Caco-2 (cell line): ENCODE measurements at regions not wholly inside any gene's neighbourhood (a gene's known extent, or its start where the extent isn't known, plus 50 kb on each side); places are given as distances from the start of the nearest gene placed in this dataset.

Experiments used
- BruUV-seq: library from RNA; stranded (reverse); fragments of 400-500 nt; replicated peaks from 2 replicates; lab custom pipeline; 2021; lab: Mats Ljungman, UMichigan
- CTCF ChIA-PET: fragments of 300-600 bp; sonication (Branson Sonifier 250); formaldehyde crosslinking; loops from one replicate; lab custom pipeline; 2022; ENCODE audit warnings: antibody characterized with exemption; lab: Charles Lee
- POLR2A ChIA-PET: fragments of 300-600 bp; sonication (Branson Sonifier 250); formaldehyde crosslinking; loops from one replicate; lab custom pipeline; 2022; ENCODE audit warnings: antibody characterized with exemption; lab: Charles Lee
- DNase-seq, 2 experiments: peaks; one replicate each; pipeline versions ENCODE4 v3.0.0 to v3.0.0-alpha.2; 2020 to 2022
- H3K27me3 ChIP-seq: replicated peaks from 2 replicates; pipeline ENCODE4 v1.6.0; 2011; ENCODE audit warnings: low read length; ENCODE audit not compliant: control insufficient read depth, insufficient read depth
- H3K36me3 ChIP-seq: 2 replicates; pipeline ENCODE4 v1.5.1; 2011; ENCODE audit warnings: low read length; ENCODE audit not compliant: control insufficient read depth, insufficient read depth
- H3K4me1 ChIP-seq: fragments of 250-450 bp; sonication (Bioruptor Pico); 2 replicates; pipeline ENCODE4 v1.5.1; 2020; ENCODE audit warnings: mild to moderate bottlenecking
- H3K4me3 ChIP-seq: 2 replicates; pipeline ENCODE4 v1.5.1; 2011; ENCODE audit warnings: low read depth, mild to moderate bottlenecking, control low read depth, low read length
- H3K9me3 ChIP-seq: fragments of 250-450 bp; sonication (Bioruptor Pico); 2 replicates; pipeline ENCODE4 v1.5.1; 2020; ENCODE audit warnings: mild to moderate bottlenecking, moderate library complexity
- H3K27ac Mint-ChIP-seq: one replicate; pipeline ENCODE4 v1.8.0; 2022; ENCODE audit warnings: mixed read lengths; ENCODE audit not compliant: unreplicated experiment
- H3K27me3 Mint-ChIP-seq: one replicate; pipeline ENCODE4 v1.8.0; 2022; ENCODE audit warnings: mixed read lengths; ENCODE audit not compliant: insufficient read depth, unreplicated experiment
- H3K36me3 Mint-ChIP-seq: one replicate; pipeline ENCODE4 v1.8.0; 2022; ENCODE audit warnings: mild to moderate bottlenecking, mixed read lengths; ENCODE audit not compliant: insufficient read depth, unreplicated experiment
- H3K4me1 Mint-ChIP-seq: one replicate; pipeline ENCODE4 v1.8.0; 2022; ENCODE audit warnings: low read depth, mixed read lengths; ENCODE audit not compliant: unreplicated experiment
- H3K4me3 Mint-ChIP-seq: one replicate; pipeline ENCODE4 v1.8.0; 2022; ENCODE audit warnings: mild to moderate bottlenecking, moderate library complexity, mixed read lengths; ENCODE audit not compliant: unreplicated experiment
- H3K9me3 Mint-ChIP-seq: one replicate; pipeline ENCODE4 v1.8.0; 2022; ENCODE audit warnings: mixed read lengths; ENCODE audit not compliant: unreplicated experiment
- CTCF ChIP-seq, 2 experiments: fragments of 200-600 bp in 1 of 2; IDR thresholded peaks; 1 replicate in 1 of 2; 2 replicates in 1 of 2; pipeline versions ENCODE4 v1.5.1 to v1.8.0; 2011 to 2022; ENCODE audit warnings: antibody characterized with exemption in 1 of 2, control low read depth in 1 of 2, inconsistent platforms in 1 of 2, low read depth in 1 of 2, low read length in 1 of 2, mild to moderate bottlenecking in 1 of 2, moderate library complexity in 1 of 2; ENCODE audit not compliant: insufficient read depth in 1 of 2, severe bottlenecking in 1 of 2, unreplicated experiment in 1 of 2
- intact Hi-C: fragments of 100-400 bp; cut with micrococcal nuclease; formaldehyde crosslinking; loops from one replicate; pipeline ENCODE4 v1.10.0; 2022; ENCODE audit not compliant: unreplicated experiment

DNA sequence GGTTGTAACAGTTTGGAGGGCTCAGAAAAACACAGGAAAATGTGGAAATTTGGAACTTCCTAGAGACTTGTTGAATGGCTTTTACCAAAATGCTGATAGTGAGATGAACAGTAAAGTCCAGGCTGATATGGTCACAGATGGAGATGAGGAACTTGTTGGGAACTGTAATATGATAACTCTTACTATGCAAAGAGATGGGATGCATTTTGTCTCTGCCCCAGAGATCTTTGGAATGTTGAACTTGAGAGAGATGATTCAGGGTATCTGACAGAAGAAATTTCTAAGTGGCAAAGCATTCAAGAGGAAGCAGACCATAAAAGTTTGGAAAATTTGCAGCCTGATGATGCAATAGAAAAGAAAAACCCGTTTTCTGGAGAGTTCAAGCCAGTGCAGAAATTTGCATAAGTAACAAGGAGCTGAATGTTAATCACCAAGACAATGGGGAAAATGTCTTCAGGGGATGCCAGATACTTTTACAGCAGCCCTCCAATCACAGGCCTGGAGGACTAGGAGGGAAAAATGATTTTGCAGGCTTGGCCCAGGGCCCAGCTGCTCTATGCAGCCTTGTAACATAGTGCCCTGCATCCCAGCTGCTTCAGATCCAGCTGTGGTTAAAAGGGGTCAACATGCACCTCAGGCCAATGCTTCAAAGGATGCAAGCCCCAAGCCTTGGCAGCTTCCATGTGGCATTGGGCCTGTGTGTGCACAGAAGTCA is 572.7 kb upstream of the ATP2B1 start:
- intact Hi-C loops, result no loop called here
- no TSS peak for BruUV-seq
- no peak for DNase-seq
- ChIA-PET POLR2A (no interaction called here), CTCF (no interaction called here)
- H3K4me3 Mint-ChIP-seq, result no peak overlapping the region
- no peaks in the 10 kb centered on the region for H3K4me1 Mint-ChIP-seq
- peaks cover 8% of the 10 kb centered on the region; the same call in 1 of the 2 replicates for H3K9me3 ChIP-seq
- H3K27ac Mint-ChIP-seq, result no peak overlapping the region
- no peak overlapping the region for H3K4me3 ChIP-seq
- no peak for TF ChIP-seq CTCF (IDR thresholded peaks at IDR 0.05; ENCODE audit: insufficient read depth in 1 of 2, low read depth in 1 of 2, low read length in 1 of 2, severe bottlenecking in 1 of 2, unreplicated experiment in 1 of 2)
- H3K36me3 Mint-ChIP-seq, result no peaks in the 10 kb centered on the region
- no peaks in the 10 kb centered on the region for H3K36me3 ChIP-seq
- peaks cover 50% of the 10 kb centered on the region for H3K9me3 Mint-ChIP-seq
- no peaks in the 10 kb centered on the region for H3K4me1 ChIP-seq
- peaks cover 3% of the 10 kb centered on the region for H3K27me3 Mint-ChIP-seq
- no peaks in the 10 kb centered on the region for H3K27me3 ChIP-seq

- H3K4me1 Mint-ChIP-seq, result no peaks in the 10 kb centered on the region
- H3K4me3 Mint-ChIP-seq, result no peak overlapping the region
- ChIA-PET POLR2A (no interaction called here), CTCF (no interaction called here)
- Histone ChIP-seq H3K4me1 (no peaks in the 10 kb centered on the region), H3K9me3 (peaks cover 8% of the 10 kb centered on the region; the same call in 1 of the 2 replicates), H3K27me3 (no peaks in the 10 kb centered on the region), H3K4me3 (no peak overlapping the region), H3K36me3 (no peaks in the 10 kb centered on the region)
- no TSS peak for BruUV-seq
- H3K36me3 Mint-ChIP-seq, result no peaks in the 10 kb centered on the region
- no peak for TF ChIP-seq CTCF (IDR thresholded peaks at IDR 0.05; ENCODE audit: insufficient read depth in 1 of 2, low read depth in 1 of 2, low read length in 1 of 2, severe bottlenecking in 1 of 2, unreplicated experiment in 1 of 2)
- H3K27ac Mint-ChIP-seq, result no peak overlapping the region
- peaks cover 3% of the 10 kb centered on the region for H3K27me3 Mint-ChIP-seq
- intact Hi-C loops, result no loop called here
- H3K9me3 Mint-ChIP-seq, result peaks cover 43% of the 10 kb centered on the region
- DNase-seq, result no peak
Measured at GRCh38 chr12:90280564-90281058, 572.0 kb upstream of the ATP2B1 start.

GRCh38 chr12:90280033-90280432 is 571.4 kb upstream of the ATP2B1 start:
- intact Hi-C loops, result no loop called here
- ChIA-PET CTCF (no interaction called here), POLR2A (no interaction called here)
- H3K27me3 Mint-ChIP-seq, result peaks cover 3% of the 10 kb centered on the region
- no peaks in the 10 kb centered on the region for H3K4me1 Mint-ChIP-seq
- no peaks in the 10 kb centered on the region for H3K36me3 Mint-ChIP-seq
- H3K4me3 Mint-ChIP-seq, result no peak overlapping the region
- Histone ChIP-seq H3K4me1 (no peaks in the 10 kb centered on the region), H3K27me3 (no peaks in the 10 kb centered on the region), H3K36me3 (no peaks in the 10 kb centered on the region), H3K4me3 (no peak overlapping the region), H3K9me3 (peaks cover 8% of the 10 kb centered on the region; the same call in 1 of the 2 replicates)
- TF ChIP-seq CTCF (IDR thresholded peaks at IDR 0.05; ENCODE audit: insufficient read depth in 1 of 2, low read depth in 1 of 2, low read length in 1 of 2, severe bottlenecking in 1 of 2, unreplicated experiment in 1 of 2), result no peak
- no peak for DNase-seq
- BruUV-seq, result no TSS peak
- no peak overlapping the region for H3K27ac Mint-ChIP-seq
- peaks cover 40% of the 10 kb centered on the region for H3K9me3 Mint-ChIP-seq
